Activated CD8-positive, alpha-beta memory T cell treated with anti-CD3 and anti-CD28 coated beads for 48 hours (primary cell): ENCODE measurements at regions not wholly inside any gene's neighbourhood (a gene's known extent, or its start where the extent isn't known, plus 50 kb on each side); places are given as distances from the start of the nearest gene placed in this dataset.

Experiments used
- DNase-seq, 3 experiments: peaks; one replicate each; pipeline ENCODE4 v3.0.0-alpha.2; 2020; ENCODE audit warnings: low read depth in 2 of 3, low spot score in 2 of 3

- no peak for DNase-seq
Observed at GRCh38 chr5:4252385-4252784, 656.8 kb downstream of the IRX1 start.

GRCh38 chr5:4254736-4255135, 659.1 kb downstream of the IRX1 start:
- DNase-seq, result no peak

DNA sequence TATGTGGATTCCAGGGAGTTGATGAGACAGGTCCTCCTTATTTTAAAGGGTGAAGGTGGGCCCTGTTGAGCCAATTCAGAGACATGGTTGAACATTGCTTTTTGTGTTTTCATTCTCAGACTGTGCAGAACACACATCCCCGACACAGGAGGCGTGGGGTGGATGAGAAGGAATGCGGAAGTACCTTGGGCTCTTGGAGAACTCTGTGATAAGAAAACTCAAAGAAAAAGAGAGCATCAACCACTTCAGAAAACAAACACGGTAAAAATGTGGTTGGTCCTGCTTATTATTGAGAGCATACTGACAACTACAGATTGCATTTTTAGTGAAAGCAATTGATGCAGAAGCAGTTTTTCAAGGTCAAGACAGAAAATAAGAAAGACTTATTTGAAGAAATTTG, 659.8 kb downstream of the IRX1 start:
- no peak for DNase-seq

DNA sequence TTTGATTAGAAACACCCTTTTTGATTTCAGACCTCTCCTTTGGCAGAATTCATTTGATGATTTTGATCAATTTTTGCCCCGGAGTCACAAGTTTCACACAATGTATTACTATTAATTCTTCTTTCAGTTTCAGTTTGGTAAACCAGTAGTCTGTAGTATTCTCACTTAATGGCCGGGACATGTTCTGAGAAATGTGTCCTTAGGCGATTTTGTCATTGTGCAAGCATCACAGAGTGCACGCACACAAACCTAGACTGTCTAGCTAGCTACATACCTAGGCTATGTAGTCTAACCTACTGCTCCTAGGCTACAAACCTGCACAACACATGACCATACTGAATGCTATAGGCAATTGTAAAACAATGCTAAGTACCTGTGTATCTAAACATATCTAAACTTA, 662.5 kb downstream of the IRX1 start:
- no peak for DNase-seq

GRCh38 chr5:4271193-4271592, 675.6 kb downstream of the IRX1 start:
- DNase-seq, result no peak

DNA sequence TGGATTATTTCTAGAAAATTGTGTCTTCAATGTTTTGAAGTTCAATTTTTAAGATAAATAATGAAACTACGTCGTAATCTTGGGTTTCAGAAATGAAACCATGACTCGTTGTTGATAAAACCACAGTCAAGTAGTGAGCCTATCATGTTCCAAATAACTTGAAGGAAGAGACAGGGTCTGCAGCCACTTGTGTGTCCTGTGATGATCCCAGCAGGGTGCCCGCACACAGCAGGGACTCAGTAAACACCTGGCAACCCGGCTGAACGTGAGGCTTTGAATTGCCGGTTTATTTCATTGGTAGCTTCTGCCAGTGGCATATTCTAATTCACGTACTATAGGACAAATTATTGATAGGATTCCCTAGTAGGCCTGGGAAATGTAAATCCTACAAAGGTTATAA, 679.6 kb downstream of the IRX1 start:
- DNase-seq, result no peak

DNA sequence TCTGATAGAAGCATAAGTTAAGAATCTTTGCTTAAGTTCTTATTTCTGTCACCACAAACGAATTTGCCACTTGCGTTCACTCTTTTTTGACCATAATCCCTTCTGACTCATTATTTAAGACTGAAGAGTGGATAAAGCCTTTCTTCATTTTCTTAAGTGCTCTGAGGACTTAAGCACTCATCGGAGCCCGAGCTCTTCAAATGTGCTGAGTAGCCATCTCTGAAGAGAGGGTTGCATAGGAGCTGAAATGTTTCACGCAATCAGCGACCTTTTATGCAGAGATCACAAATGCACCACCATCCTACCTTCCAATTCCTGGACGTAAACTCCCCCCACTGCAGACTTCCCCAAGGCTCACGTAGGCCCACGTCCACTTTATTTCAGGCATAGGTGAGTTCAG, 699.2 kb downstream of the IRX1 start:
- DNase-seq, result no peak

DNA sequence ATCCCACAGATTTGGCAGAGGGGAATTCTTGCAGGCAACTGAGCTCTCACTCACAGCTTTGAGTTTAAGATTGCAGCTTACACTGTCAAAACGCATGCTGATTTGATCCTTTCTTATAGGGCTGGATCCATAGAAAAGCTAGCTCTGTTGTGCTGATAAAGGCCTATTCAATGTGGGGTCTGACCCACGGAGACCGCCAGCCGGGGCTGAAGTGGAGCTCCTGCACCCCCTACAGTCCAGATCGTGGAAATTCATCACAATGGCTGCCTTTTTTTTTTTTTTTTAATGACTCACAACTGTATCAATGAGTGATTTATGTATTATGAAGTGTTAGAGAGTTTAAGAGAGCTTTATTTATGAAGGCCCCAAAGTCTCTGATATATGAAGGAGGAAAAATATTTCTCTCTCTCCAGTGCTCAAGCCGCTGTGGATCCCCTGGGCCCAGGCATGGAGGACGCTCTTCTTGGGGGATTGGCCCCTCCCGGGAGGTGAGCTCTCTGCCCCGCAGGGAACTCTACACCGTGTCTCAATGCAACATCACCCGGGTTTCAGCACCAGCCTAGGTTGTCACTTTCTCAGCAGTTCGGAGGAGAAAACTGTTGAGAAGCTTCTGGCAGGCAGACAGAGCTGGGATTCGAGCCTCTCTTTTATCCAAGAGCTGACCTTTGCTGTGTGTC, 700.2 kb downstream of the IRX1 start:
- no peak for DNase-seq

DNA sequence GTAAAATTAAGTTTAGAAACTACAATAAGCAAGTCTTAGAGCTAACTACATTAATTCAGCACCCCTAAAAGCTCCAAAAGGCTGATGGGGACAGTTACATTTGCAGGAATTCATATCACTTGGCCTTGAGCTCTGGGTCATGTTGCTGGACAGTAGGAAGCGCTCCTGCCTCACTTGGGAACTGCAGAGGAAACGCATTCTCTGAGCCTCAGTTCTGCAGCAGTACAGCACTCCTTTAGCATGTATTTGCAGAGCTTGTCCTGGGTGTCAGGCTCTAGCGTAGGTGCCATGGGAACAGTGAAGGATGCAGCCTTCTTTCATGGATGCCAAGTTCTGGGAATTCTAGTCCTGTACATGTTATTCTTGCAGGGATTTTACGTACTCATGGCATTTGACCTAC, 710.4 kb downstream of the IRX1 start:
- no peak for DNase-seq

DNA sequence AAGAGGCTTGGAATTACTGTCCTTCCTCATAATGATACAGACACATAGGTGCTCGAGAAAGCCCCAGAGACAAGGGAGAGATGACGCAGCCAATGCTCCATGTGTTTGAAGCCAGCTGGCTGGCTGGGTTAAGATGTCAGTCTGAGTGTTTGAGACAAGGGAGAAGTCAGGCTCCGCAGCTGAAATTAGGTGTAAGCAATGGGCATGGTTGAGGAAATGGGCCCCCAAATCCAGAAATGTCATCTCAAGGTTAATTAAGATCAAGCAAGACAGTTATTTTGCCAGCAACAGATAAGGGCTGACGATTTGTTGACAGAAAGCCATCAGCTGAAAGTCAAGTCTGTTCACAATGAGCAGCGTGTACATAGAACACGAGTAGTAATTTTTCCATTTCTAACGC, 713.4 kb downstream of the IRX1 start:
- no peak for DNase-seq

GRCh38 chr5:4313138-4313537, 717.5 kb downstream of the IRX1 start:
- no peak for DNase-seq

GRCh38 chr5:4319478-4320128, 724.0 kb downstream of the IRX1 start:
- no peak for DNase-seq

- no peak for DNase-seq
Observed at GRCh38 chr5:4330327-4330726, 734.7 kb downstream of the IRX1 start.

- DNase-seq, result no peak
Observed at GRCh38 chr5:4335078-4335477, 739.4 kb downstream of the IRX1 start.

DNA sequence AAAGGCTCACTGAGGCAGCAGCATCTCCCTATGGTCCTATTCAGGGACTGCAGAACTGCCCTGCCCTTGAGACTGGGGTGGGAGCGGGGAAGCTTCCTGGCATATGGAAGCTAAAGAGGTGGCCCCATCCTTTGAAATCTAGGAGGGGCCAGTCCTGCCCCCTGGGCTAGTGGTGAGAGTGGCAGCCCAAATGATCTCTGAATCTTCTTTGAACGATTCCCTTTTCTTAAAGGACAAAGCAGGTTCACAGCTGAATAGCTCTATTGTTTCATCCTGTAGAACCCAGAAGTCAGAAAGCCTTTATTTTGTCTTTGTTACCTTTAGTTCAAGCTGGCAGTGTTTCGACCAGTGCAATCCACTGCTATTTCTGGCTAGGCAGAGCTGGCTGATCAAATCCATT, 741.9 kb downstream of the IRX1 start:
- no peak for DNase-seq

GRCh38 chr5:4339949-4340348, 744.3 kb downstream of the IRX1 start:
- DNase-seq, result no peak

DNA sequence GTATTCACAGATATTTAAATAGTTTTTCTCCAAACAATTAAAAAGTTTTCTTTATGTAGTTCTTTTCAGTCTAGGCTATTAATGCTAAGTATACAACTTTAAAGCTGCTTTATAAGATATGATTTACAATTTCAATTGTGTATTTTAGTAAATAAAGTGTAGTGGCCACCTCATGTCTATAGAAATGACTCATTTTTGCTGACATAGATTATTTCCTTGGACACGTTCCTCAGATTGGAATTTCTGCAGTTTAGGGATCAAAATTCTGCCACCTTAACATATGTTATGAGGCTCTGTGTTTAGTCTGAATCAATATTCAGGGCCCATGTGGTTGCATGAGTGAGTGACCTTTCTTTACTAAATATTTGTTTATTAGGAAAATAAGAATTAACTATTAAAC, 750.2 kb downstream of the IRX1 start:
- no peak for DNase-seq

- no peak for DNase-seq
Observed at GRCh38 chr5:4348423-4348822, 752.8 kb downstream of the IRX1 start.

DNA sequence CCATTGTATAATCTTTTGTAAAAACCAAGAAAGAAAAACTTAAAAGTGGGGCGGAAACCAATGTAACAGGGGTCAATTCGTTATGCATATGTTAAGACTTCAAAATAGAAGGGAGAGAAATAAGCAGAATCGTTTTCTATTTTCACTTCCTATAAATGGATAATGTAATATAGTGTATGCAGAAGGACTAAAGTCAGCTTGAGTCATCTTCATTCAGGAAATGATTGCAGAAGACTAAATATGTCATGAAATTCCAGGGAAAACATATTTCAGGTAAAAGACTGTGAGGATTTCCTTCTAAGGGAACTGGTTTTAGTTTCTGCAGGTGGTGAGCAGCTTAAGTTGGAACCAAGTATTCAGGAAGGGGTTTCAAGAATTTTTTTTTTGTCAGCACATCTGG, 753.3 kb downstream of the IRX1 start:
- no peak for DNase-seq

DNA sequence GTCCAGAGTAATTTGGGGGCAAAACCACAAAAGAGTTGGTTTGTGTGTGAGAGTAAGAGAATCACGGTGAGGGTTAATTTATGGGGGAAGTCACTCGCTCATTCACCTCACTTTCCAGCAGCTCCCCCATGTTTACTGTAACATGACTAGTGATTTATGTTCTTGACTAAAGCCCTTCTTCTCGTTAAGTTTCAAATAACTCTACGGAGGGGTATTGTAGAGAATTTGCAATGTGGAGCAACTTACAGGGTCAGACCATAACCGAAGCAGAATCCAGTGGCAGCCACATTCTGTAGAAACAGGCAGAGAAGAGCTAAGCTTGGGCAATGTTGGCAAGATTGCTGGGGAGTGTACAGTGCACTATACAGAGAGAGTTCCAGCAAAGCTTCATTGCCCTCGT, 760.6 kb downstream of the IRX1 start:
- DNase-seq, result no peak

DNA sequence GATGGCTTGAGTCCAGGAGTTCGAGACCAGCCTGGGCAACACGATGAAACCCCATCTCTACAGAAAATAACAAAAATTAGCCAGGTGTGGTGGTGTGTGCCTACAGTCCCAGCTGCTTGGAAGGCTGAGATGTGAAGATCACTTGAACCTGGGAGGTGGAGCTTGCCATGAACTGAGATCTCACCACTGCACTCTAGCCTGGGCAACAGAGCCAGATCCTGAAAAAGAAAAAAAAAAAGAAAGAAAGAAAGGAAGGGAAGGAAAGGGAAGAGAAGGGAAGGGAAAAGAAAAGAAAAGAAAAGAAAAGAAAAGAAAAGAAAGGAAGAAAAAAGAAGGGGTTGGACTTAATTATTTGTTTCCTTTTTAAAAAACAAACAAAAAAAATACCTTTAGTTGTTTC, 764.2 kb downstream of the IRX1 start:
- no peak for DNase-seq

GRCh38 chr5:4361753-4362152, 766.1 kb downstream of the IRX1 start:
- DNase-seq, result no peak

DNA sequence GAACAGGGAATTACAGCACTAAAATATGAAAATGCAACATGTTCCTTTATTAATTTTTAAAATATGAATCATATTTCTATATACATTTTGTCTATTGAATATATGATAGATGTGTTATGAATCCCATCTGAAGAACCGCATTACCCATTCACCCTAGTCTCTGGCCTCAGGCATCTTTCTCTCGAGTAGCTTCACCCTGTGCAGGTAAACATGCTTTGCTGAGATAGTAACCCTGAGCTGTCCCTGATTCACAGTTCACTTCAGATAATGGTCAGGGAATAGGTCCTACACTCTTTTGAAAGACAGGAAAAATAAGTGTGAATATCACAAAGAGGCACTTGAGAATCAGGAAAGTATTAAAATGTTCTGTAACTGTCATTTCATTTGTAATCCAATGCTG, 766.8 kb downstream of the IRX1 start:
- no peak for DNase-seq
